Stimulated activated CD8-positive, alpha-beta memory T cell treated with anti-CD3 and anti-CD28 coated beads, Interleukin-2, amount 100 ng/mL, for 48 hours (primary cell): ENCODE measurements at regions not wholly inside any gene's neighbourhood (a gene's known extent, or its start where the extent isn't known, plus 50 kb on each side); places are given as distances from the start of the nearest gene placed in this dataset.
"Not testable (repeated sequence)": the region's sequence is repeated elsewhere in the genome, so short reads cannot be mapped to it uniquely, and the experiment has no call there.

Source experiments
- DNase-seq, 2 donors: peaks; one replicate each; pipeline ENCODE4 v3.0.0-alpha.2; 2020; ENCODE audit warnings: low read depth in 2 of 2

DNA sequence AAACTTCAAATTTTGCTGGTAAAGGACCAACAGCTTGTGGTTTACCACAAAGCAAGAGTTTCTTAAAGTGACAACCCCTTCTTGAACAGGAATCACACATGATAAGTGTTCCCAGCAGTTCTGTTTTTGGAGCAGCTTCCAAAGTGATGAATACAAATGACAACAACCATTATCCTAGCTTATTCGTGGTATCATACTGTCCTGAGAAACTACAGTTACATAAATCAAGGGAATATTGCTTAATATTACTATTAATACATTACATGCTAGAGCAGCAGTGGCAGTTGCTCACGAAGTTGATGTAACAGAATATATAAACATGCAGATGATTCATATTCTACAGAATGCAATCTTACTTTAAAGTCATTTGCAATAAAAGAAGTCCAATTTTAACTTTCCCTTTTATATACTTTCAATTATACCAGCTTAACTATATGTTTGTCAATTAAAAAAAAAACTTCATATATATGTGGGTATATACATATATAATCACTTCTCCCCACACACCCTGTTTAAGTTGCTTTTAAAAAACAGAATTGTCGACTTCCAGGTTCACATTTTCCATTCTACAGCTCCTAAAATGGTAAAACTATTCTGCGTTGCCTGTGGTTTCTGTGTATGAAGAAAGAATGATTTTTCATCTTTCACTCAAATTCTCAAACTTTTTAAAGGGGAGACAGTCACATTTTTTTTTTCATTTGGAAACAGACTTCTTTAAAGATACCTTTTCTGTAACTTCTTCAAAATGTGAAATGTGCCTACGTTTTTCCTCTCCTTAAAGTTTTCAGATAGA lies 713.6 kb downstream of the TDRD15 start:
- DNase-seq, result no peak

DNA sequence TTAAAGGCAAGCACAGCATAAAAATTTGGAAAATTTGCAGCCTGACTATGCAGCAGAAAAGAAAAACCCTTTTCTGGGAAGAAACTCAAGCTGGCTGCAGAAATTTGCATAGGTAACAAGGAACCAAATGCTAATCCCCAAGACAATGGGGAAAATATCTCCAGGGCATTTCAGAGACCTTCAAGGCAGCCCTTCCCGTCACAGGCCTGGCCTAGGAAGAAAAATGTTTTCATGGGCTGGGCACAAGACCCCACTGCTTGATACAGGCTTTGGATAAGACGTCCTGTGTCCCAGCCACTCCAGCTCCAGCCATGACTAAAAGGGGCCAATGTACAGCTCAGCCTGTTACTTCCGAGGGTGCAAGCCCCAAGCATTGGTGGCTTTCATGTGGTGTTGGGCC lies 717.6 kb downstream of the TDRD15 start:
- no peak for DNase-seq

- DNase-seq, result not testable (repeated sequence)
These were observed 726.6 kb downstream of the TDRD15 start for GRCh38 chr2:21850367-21850766.

DNA sequence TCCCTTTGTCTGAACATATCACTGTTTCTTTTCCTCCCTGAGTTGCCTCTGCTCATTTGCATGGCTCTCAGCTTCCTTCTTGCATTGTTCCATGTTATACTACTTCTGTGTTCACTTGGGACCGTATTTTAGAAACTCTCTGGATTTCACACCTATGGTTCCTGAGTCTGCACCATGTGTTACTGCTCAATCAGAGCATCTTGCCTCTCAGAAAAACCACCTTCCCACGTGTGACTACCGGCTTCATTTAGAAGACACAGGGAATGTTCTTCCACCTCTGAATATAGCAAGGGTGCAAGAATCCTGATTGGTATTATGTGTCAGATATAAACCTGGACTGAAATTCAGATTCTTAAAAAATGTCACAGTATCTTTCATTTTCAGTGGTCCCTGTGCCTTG lies 731.2 kb downstream of the TDRD15 start:
- no peak for DNase-seq

GRCh38 chr2:21856708-21857107 lies 732.9 kb downstream of the TDRD15 start:
- no peak for DNase-seq

- DNase-seq, result no peak
These were observed 737.1 kb downstream of the TDRD15 start for GRCh38 chr2:21860907-21861306.

DNA sequence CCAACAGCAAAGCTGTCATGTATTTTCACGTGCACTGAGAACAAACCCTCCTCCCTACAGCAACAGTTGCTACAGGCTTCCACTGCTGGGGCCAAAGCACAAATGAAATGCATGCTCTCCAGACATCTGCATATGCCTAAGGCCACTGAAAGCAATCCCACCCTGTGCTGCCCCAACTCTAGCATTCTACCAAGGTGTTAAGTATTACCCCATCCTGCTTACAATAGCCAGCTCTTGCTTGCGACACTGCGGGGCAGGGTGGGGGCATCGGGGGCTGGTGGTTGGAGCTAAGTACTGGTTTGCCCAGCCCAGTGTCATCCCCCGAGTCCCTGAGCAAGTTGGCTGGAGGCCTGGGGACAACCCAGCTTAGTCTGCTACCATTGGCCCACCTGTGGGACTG lies 742.5 kb downstream of the TDRD15 start:
- no peak for DNase-seq

DNA sequence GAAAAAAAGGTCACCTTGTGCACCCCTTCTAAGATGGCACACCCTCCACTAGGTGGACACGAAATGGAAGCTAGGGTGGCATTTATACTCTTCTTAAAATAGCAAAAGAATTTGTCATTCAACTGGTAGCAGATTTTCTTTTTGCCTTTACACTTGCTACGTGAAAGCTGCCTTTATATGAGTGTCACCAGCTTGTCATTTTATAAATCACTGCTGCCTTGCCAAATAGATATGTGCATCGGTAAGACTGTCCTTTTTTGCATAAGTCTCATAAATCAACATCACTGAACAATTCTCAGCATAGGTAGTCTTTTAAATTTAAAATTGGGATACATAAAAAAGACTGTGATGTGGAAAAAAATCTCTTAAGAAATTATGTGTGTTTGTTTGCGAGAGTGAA lies 764.1 kb downstream of the TDRD15 start:
- no peak for DNase-seq

GRCh38 chr2:21890041-21890440 lies 766.3 kb downstream of the TDRD15 start:
- no peak for DNase-seq

DNA sequence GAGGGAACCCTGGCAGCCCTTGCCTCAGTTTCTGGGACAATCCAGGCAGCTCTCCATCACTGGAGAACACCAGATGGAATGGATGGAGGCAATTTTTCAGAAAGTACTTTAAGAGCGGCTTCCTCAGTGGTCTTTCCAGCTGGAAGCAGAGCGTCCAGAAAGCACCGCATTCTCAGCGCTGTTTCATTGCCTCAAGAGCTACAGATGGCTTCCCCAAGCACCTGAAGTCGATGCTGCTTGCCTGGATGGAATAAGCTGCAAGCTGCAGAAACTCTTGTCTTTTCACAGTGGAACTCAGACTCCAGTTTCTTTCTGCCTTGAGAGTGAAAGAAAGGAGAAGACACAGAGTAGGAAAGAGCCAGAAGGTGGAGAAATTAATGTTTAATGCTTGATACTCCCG lies 766.9 kb downstream of the TDRD15 start:
- no peak for DNase-seq

GRCh38 chr2:21891191-21891590 lies 767.4 kb downstream of the TDRD15 start:
- DNase-seq, result no peak

DNA sequence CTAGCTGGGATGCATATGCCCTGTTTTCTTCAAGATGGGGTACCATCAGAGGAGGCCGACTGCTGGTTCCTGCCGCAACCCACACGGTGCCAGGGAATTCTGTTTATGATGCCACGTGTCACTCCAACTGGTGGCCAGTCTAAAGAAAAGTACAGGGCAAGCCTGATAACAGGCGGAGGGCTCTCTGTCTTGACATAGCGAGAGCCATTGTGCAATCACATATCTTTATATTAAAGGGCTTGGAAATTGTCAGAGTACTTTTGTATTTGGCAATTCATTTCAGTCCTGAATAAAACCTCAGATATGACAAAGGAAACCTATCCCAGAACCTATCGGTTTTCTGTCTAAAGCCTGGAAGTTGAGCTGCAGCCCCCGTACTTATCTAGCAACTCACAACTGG lies 768.4 kb downstream of the TDRD15 start:
- DNase-seq, result no peak

GRCh38 chr2:21895200-21895599 lies 771.4 kb downstream of the TDRD15 start:
- DNase-seq, result no peak

DNA sequence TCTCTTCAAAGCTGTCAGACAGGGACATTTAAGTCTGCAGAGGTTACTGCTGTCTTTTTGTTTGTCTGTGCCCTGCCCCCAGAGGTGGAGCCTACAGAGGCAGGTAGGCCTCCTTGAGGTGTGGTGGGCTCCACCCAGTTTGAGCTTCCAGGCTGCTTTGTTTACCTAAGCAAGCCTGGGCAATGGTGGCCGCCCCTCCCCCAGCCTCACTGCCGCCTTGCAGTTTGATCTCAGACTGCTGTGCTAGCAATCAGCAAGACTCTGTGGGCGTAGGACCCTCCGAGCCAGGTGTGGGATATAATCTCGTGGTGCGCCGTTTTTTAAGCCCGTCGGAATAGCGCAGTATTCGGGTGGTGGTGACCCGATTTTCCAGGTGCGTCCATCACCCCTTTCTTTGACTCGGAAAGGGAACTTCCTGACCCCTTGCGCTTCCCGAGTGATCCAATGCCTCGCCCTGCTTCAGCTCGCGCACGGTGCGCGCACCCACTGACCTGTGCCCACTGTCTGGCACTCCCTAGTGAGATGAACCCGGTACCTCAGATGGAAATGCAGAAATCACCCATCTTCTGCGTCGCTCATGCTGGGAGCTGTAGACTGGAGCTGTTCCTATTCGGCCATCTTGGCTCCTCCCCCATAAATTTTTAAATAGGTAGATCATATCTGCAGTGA lies 785.1 kb downstream of the TDRD15 start:
- DNase-seq, result not testable (repeated sequence)

DNA sequence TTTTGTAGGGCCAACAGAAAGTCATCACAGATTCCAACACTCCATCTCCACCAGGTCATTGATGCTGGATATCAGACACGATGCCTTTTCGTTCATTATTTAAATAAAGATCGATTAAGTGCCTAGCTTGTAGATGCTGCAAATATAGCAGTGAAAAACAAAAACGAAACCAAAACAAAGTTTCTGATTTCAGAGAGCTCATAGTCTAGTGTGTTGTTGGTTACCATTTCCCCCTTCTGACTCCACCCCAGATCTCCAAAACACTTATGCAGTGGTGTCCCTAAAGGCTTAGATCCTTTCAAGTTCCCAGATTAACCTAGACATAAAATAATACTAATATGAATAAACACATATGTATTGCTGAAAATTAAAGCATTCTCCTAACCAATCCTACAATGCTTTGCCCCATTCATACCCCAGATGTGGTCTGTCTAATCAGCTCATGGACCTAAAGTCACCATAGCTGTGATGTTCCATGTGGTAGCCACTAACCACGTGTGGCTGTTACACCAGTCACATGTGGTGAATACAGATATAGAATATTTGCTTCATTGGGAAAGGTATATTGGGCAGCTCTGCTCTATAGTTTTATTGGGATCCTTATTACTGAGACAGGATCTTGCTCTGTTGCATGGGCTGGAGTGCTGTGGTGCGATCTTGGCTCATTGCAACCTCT lies 787.2 kb downstream of the TDRD15 start:
- DNase-seq, result no peak

- no peak for DNase-seq
These were observed 788.6 kb downstream of the TDRD15 start for GRCh38 chr2:21912405-21912804.

DNA sequence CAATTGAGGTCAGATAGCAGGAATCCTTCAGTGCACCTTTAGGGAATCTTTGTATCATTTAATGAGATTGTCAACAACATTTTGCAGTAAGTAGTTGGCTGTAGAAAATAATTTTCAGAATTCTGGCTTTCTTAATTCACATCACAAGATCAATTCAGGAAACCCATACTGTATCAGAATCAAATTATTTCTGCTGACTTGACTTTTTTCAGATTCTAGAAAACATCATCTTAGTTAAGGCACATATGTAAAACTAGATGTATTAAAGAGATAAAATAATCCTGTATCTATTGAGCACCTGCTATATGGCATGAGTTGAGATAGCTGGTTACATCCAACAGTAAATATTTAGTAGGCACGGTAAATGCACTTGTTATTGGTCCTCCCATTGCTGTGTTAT lies 791.4 kb downstream of the TDRD15 start:
- DNase-seq, result no peak

GRCh38 chr2:21916934-21917522 lies 793.3 kb downstream of the TDRD15 start:
- DNase-seq, result no peak

DNA sequence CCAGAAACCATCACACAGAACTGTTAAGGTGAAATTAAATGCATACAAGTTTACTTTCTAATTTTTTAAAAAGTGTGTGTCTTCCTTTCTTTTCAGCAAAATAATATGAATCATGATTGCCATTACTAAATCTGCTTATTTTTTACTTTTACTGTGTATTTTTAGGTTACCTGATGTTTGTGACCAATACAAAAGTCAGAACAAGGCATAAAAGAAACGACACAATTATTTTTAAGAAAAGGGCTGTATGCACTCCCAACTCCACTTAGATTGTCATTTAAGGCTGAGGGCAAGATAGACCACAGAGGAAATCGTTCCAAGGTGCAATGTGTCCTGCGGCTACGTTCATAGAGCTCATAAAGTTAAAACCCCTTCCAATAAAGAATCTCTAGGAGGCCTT lies 797.0 kb downstream of the TDRD15 start:
- DNase-seq, result no peak

GRCh38 chr2:21924640-21925285 lies 801.0 kb downstream of the TDRD15 start:
- no peak for DNase-seq

GRCh38 chr2:21928292-21928691 lies 804.5 kb downstream of the TDRD15 start:
- DNase-seq, result no peak

- no peak for DNase-seq
These were observed 806.5 kb downstream of the TDRD15 start for GRCh38 chr2:21930226-21930625.
